ENCODE measurements at regions not wholly inside any gene's neighbourhood (a gene's known extent, or its start where the extent isn't known, plus 50 kb on each side); places are given as distances from the start of the nearest gene placed in this dataset.

DNA sequence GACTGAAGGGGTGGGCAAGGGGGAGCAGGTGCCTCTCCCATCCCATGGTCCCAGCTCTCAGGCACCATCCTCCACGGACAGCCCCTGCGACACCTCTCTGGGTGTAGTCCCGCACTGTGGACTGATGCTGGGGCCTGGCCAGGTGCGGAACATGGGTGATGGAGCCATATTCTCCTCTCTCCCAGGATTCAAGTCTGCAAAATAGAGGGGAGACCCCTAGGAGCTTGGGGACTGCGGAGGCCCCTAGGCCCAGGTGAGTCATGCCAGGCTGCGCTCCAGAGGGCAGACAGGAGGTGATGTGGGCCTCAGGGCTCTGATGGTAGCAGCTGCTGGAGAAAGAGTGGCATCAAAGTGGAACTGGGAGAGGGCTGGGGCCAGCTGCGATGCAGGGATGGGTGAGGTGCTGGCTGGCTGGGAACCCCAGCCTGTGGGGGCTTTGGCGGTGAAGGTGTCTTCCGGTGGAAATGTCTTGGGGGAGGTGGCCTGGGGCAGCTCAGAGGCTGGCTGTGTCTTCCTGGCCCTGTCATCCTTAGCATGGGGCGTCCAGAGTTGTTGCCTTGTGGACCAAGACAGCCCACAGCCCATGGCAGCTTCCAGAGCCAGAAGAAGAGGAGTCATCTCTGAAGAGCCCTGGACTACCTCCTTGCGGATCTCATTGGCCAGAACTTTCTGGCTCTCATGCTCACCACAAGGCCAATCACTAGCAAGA is 149.1 kb downstream of the KIF26A start:
- intact Hi-C loops (cut with DNase I), result no loop called here
- no peak for DNase-seq (ENCODE audit: low spot score)

DNA sequence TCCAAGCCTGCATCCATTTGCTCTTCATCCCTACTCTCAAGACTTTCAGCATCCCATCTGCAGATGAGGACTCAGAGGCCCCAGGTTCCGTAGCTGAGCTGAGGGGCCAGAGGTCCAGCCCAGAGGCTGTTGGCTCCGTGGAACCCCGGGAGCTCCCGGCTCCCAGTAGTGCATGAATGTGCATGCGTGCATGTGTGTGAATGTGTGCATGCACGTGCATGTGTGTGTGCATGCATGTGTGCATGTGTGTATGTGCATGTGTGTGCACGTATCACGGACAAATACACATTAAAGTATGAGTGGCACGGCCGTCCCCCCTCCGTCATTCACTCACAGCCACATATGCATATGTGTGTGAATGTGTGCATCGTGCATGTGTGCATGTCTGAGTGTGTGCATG is 149.9 kb downstream of the KIF26A start:
- Histone ChIP-seq H3K4me3 (no peak overlapping the region), H3K36me3 (no peaks in the 10 kb centered on the region), H3K4me1 (replicated peaks) (peaks cover 3% of the 10 kb centered on the region), H3K27ac (no peak overlapping the region), H3K27me3 (replicated peaks; ENCODE audit: insufficient read depth) (peaks cover 9% of the 10 kb centered on the region), H3K9me3 (no peaks in the 10 kb centered on the region)
- no peak for DNase-seq (ENCODE audit: low spot score)
- WGBS, result 94% methylated on average over 12 of the region's 12 CpGs
- TF ChIP-seq POLR2AphosphoS5 (IDR thresholded peaks at IDR 0.05), result no peak
- TF ChIP-seq, protein P1, sequence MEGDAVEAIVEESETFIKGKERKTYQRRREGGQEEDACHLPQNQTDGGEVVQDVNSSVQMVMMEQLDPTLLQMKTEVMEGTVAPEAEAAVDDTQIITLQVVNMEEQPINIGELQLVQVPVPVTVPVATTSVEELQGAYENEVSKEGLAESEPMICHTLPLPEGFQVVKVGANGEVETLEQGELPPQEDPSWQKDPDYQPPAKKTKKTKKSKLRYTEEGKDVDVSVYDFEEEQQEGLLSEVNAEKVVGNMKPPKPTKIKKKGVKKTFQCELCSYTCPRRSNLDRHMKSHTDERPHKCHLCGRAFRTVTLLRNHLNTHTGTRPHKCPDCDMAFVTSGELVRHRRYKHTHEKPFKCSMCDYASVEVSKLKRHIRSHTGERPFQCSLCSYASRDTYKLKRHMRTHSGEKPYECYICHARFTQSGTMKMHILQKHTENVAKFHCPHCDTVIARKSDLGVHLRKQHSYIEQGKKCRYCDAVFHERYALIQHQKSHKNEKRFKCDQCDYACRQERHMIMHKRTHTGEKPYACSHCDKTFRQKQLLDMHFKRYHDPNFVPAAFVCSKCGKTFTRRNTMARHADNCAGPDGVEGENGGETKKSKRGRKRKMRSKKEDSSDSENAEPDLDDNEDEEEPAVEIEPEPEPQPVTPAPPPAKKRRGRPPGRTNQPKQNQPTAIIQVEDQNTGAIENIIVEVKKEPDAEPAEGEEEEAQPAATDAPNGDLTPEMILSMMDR (IDR thresholded peaks at IDR 0.05), result no peak
- no peak for TF ChIP-seq POLR2A (IDR thresholded peaks at IDR 0.05)
- intact Hi-C loops (cut with DNase I), result no loop called here

More for the DNA sequence above, 149.1 kb downstream of the KIF26A start:
- Histone ChIP-seq H3K4me3 (no peak overlapping the region), H3K9me3 (no peaks in the 10 kb centered on the region), H3K36me3 (no peaks in the 10 kb centered on the region), H3K27me3 (replicated peaks; ENCODE audit: insufficient read depth) (peaks cover 1% of the 10 kb centered on the region), H3K4me1 (replicated peaks) (peaks cover 5% of the 10 kb centered on the region), H3K27ac (no peak overlapping the region)
- WGBS, result 92% methylated on average over 11 of the region's 11 CpGs
- TF ChIP-seq POLR2AphosphoS5 (IDR thresholded peaks at IDR 0.05), result no peak
- TF ChIP-seq, protein P1 (IDR thresholded peaks at IDR 0.05), result no peak
- TF ChIP-seq POLR2A (IDR thresholded peaks at IDR 0.05), result no peak

DNA sequence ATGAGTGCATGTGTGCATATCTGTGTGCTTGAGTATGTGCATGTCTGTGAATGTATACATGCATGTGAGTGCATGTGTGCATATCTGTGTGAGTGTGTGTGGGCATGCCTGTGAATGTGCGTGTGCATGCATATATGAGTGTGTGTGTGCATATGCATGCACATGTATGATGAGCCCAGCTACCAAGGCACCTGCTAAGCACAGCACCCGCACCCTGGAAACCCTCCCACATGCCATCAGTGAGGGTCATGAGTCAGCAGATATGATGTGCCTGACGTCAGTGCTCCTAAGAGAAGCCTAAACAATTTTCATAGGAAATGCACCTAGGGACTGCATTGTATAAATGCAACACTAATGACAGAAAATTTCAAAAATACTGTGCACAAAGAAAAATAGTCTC is 151.1 kb downstream of the KIF26A start:
- H3K4me3 ChIP-seq, result no peak overlapping the region
- no peak overlapping the region for H3K27ac ChIP-seq
- H3K9me3 ChIP-seq, result no peaks in the 10 kb centered on the region
- intact Hi-C loops (cut with DNase I), result no loop called here
- H3K4me1 ChIP-seq (replicated peaks), result no peaks in the 10 kb centered on the region
- peaks cover 15% of the 10 kb centered on the region for H3K27me3 ChIP-seq (replicated peaks; ENCODE audit: insufficient read depth)
- 53% methylated on average over 3 of the region's 3 CpGs for WGBS
- TF ChIP-seq, protein P1 (IDR thresholded peaks at IDR 0.05), result no peak
- DNase-seq (ENCODE audit: low spot score), result no peak
- H3K36me3 ChIP-seq, result no peaks in the 10 kb centered on the region

DNA sequence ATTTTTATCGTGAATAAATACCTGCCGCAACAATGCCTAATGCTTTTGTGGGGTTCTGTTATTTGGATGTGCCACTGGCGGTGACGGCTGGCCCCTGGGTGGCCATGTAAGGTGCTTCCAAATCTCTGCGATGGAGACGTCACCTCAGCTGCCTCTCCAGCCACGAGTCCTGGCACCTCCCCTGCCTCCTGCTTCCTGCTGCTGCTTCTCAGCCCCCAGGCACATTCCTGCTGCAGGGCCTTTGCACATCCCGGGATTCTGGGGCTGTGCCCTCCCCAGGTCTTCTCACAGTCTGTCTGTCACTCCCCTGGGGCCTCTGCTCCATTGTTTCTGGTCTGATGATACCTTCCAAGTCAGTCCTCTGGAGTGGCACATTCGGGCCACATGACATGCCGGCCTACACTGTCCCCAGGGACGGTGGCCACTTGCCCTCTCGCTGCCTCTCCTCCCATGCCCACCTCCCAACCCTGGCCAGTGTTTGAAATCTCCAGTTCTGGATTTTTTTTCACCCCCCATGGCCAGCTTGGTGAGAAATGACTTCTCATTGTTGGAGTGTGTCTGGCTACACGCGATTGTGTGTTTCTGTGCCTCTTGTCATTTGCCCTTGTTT is 151.8 kb downstream of the KIF26A start:
- H3K27ac ChIP-seq, result no peak overlapping the region
- no peak overlapping the region for H3K4me3 ChIP-seq
- intact Hi-C loops (cut with DNase I), result no loop called here
- no peaks in the 10 kb centered on the region for H3K9me3 ChIP-seq
- no peaks in the 10 kb centered on the region for H3K36me3 ChIP-seq
- H3K4me1 ChIP-seq (replicated peaks), result no peaks in the 10 kb centered on the region
- no peak for TF ChIP-seq POLR2A (IDR thresholded peaks at IDR 0.05)
- TF ChIP-seq, protein P1 (IDR thresholded peaks at IDR 0.05), result no peak
- TF ChIP-seq POLR2AphosphoS5 (IDR thresholded peaks at IDR 0.05), result no peak
- WGBS, result 54% methylated on average over 14 of the region's 14 CpGs
- peaks cover 15% of the 10 kb centered on the region for H3K27me3 ChIP-seq (replicated peaks; ENCODE audit: insufficient read depth)
- no peak for DNase-seq (ENCODE audit: low spot score)

DNA sequence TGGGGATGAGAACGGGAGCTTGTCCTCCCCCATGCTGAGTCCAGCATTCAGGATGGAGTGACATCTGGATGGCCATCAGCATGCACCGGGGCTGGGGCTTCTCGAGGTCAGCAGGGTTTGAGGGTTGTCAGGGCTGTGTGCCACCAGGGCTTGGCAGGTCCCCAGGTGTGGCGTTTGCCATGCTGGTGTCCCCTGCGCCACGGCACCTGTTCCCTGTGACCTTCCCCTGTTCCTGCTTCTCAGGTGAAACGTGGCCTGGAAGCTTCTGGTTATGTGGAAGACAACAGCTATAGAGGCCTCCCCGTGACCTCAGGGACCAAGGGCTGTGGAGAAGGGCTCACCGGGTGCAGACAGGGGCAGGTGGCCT is 152.4 kb downstream of the KIF26A start:
- Histone ChIP-seq H3K4me1 (replicated peaks) (no peaks in the 10 kb centered on the region), H3K9me3 (no peaks in the 10 kb centered on the region), H3K27me3 (replicated peaks; ENCODE audit: insufficient read depth) (peaks cover 15% of the 10 kb centered on the region), H3K4me3 (no peak overlapping the region), H3K27ac (no peak overlapping the region), H3K36me3 (no peaks in the 10 kb centered on the region)
- TF ChIP-seq, protein P1 (IDR thresholded peaks at IDR 0.05), result no peak
- 73% methylated on average over 7 of the region's 9 CpGs for WGBS
- intact Hi-C loops (cut with DNase I), result no loop called here
- no peak for DNase-seq (ENCODE audit: low spot score)
